ENCODE measurements at regions not wholly inside any gene's neighbourhood (a gene's known extent, or its start where the extent isn't known, plus 50 kb on each side); places are given as distances from the start of the nearest gene placed in this dataset.

GRCh38 chr12:53825246-53826081, 73.7 kb upstream of the CISTR start:
- no peak for TF ChIP-seq CTCF (IDR thresholded peaks at IDR 0.05)
- TF ChIP-seq EZH2 (IDR thresholded peaks at IDR 0.05), result no peak

Data from neural progenitor cell (in vitro differentiated cells).